AG09309 (cell line): ENCODE measurements at regions not wholly inside any gene's neighbourhood (a gene's known extent, or its start where the extent isn't known, plus 50 kb on each side); places are given as distances from the start of the nearest gene placed in this dataset.
"Not testable (repeated sequence)": the region's sequence is repeated elsewhere in the genome, so short reads cannot be mapped to it uniquely, and the experiment has no call there.

Experiments used
- DNase-seq: peaks from one replicate; pipeline ENCODE4 v3.0.0-alpha.2; 2010; ENCODE audit warnings: low read depth
- H3K4me3 ChIP-seq: 2 replicates; pipeline ENCODE4 v1.5.1; 2011; ENCODE audit warnings: mild to moderate bottlenecking, low read depth, low read length, moderate library complexity; ENCODE audit not compliant: control insufficient read depth
- TF ChIP-seq, protein P1 (sequence below): IDR thresholded peaks from 2 replicates; pipeline ENCODE4 v1.5.1; 2011; ENCODE audit warnings: mild to moderate bottlenecking, low read depth, low read length, inconsistent platforms; ENCODE audit not compliant: insufficient read depth, control insufficient read depth; ENCODE audit errors: missing control alignments

DNA sequence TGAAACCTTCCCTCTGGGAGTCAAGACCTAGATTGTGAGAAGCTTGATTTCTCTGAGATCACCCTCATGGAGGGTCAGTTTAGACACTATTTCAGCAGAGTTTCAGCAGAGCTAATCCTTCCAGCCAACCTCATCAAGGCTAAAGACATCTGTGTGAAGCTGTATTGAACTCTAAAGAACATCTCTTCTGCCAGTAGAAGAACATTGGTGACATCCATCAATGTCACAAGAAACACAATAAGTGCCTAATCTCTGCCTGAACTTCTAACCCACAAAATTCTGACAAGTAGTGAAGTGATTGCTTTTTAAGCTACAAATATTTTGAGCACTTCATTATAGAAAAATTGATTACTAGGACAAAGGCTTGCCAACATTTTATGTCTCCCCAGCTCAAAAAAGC, 475.8 kb upstream of the PCDH20 start:
- H3K4me3 ChIP-seq = no peak overlapping the region
- no peak for DNase-seq
- TF ChIP-seq, protein P1, sequence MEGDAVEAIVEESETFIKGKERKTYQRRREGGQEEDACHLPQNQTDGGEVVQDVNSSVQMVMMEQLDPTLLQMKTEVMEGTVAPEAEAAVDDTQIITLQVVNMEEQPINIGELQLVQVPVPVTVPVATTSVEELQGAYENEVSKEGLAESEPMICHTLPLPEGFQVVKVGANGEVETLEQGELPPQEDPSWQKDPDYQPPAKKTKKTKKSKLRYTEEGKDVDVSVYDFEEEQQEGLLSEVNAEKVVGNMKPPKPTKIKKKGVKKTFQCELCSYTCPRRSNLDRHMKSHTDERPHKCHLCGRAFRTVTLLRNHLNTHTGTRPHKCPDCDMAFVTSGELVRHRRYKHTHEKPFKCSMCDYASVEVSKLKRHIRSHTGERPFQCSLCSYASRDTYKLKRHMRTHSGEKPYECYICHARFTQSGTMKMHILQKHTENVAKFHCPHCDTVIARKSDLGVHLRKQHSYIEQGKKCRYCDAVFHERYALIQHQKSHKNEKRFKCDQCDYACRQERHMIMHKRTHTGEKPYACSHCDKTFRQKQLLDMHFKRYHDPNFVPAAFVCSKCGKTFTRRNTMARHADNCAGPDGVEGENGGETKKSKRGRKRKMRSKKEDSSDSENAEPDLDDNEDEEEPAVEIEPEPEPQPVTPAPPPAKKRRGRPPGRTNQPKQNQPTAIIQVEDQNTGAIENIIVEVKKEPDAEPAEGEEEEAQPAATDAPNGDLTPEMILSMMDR = no peak

DNA sequence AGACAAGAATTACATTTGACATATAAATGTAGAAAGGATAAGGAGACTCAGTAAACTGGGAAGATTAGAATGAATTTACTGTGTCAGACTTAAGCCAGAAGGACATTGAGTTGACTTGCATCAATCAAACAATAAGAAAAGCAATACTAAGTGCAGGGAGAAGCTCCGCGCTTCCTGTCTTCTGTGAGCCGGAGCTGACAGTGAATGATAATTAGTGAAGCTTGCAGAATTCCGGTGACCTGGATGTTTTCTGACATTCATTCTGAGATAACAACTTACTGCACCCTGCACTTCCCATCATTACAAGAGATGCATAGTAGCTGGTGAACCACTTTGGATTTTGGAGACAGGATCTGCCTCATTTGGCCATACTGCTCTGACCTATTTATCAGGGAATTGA, 469.2 kb upstream of the PCDH20 start:
- H3K4me3 ChIP-seq = no peak overlapping the region
- TF ChIP-seq, protein P1 = no peak
- no peak for DNase-seq

DNA sequence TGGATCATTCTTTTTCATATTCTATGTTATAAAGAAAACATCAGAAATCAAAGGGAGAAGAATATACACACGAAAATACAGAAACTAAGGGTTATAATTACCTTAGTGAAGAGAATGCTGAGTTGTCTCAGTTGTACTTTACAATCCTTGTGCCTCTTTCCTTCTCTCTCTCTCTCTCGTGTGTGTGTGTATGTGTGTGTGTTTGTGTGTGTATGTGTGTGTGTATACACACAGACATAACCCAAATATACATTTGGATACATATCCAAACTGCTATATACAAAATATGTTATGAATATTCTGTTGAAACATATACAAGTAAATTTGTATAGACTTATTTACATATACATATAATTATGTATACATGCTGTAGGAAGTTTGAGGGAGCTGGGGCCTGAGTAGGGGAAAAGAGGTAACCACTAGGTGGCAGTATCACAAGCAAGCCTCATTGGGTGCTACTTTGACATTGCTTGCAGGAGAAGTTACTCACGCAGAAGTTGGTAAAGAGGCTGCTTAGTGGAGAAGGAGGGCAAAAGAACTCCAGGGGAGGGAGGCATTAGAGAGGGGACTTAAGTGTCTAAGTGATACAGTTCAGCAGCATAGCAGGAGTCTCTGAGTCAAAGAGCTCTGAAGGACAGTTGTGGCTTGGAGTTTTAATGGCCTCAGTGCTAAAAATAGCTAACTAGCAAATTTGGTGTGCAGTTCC, 465.1 kb upstream of the PCDH20 start:
- DNase-seq = no peak
- no peak overlapping the region for H3K4me3 ChIP-seq
- TF ChIP-seq, protein P1 = peak; percentile 9

DNA sequence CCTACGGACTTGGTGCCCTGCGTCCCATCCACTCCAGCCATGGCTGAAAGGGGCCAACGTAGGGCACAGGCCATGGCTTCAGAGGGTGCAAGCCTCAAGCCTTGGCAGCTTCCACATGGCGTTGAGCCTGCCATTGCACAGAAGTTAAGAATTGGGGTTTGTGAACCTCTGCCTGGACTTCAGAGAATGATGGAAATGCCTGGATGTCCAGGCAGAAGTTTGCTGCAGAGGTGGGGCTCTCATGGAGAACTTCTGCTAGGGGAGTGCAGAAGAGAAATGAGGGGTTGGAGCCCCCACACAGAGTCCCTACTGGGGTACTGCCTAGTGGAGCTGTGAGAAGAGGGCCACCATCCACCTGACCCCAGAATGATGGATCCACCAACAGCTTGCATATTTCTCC, 462.9 kb upstream of the PCDH20 start:
- not testable (repeated sequence) for DNase-seq, H3K4me3 ChIP-seq

DNA sequence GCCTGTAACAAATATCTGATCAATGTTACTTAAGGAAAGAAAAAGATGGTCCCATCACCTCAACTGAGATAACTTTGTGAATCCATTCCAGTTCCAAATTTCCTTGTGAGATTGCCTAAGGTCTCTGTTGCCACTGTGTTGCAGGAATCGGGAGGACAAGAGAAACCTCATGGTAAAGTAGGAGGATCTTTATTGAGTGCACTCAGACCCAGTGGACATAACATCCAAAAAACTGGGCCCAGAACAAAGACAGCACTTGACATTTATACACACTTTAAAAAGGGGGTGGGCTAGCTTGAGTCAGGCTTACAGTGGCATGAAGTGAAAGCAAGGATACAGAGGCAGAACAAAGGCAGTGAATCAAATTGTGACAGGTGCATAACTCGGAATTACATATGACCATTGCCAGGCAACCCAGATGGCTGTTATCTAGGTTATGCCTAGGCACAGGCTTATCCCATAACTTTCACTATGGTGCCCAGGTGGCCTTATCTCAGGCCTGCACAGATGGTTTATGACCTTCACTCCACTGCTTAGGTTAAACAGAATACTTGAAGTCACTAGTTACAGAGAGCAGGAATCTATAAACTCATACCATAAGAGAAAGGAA, 459.4 kb upstream of the PCDH20 start:
- no peak for DNase-seq
- H3K4me3 ChIP-seq = no peak overlapping the region
- TF ChIP-seq, protein P1 = no peak

DNA sequence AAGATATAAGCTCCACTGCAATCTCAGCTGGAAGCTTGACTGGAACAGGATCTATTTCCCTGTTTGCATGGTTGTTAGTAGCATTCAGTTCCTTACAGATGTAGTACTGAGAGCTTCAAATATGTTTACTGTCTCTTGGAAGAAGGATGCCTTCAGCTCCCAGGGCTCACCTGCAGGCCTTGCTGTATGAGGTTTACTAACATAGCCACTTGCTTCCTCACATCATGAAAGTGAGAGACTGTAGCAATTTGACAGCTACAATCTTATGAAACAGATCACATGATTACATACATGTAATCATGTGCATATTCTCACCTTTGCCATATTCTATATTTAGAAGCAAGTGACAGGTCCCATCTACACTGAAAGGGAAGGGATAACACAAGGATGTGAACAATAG, 458.1 kb upstream of the PCDH20 start:
- DNase-seq = no peak
- no peak overlapping the region for H3K4me3 ChIP-seq
- TF ChIP-seq, protein P1 = no peak

DNA sequence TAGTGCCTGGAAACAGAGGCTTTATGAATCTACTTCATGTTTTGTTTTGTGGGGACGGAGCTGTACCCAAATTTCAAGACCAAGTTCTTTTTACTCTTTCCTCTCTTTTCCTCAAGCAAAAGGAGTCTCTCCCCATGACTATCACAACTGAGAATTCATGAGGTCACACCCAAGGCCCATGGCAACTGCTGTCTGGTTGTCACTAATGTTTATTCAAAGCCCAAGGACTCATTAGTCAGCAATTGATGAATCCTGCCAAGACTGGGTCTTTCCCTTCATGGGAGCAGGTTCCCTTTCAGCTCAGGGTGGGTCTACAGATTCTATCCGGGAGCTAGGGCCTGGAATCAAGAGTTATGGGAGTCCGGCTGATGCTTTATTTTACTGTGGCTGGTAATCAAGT, 441.5 kb upstream of the PCDH20 start:
- DNase-seq = no peak
- TF ChIP-seq, protein P1 = no peak
- no peak overlapping the region for H3K4me3 ChIP-seq
